Keratinocyte (primary cell): ENCODE measurements at regions not wholly inside any gene's neighbourhood (a gene's known extent, or its start where the extent isn't known, plus 50 kb on each side); places are given as distances from the start of the nearest gene placed in this dataset.

Experiments
- EZH2 ChIP-seq: IDR thresholded peaks from one replicate; pipeline ENCODE4 v1.6.1; 2012; ENCODE audit warnings: inconsistent platforms, mild to moderate bottlenecking, low read length, moderate library complexity
- TF ChIP-seq, protein P1 (sequence below), 3 experiments: IDR thresholded peaks in 1 of 3; conservative IDR thresholded peaks in 1 of 3; optimal IDR thresholded peaks in 1 of 3; 2 replicates in 2 of 3; 3 replicates in 1 of 3; pipeline versions ENCODE3 to v1.5.1; 2011; ENCODE audit warnings: low read length in 3 of 3, mild to moderate bottlenecking in 3 of 3, moderate library complexity in 2 of 3, control low read depth in 1 of 3, inconsistent platforms in 1 of 3; ENCODE audit not compliant: insufficient read depth in 2 of 3; ENCODE audit errors: extremely low read depth in 1 of 3

DNA sequence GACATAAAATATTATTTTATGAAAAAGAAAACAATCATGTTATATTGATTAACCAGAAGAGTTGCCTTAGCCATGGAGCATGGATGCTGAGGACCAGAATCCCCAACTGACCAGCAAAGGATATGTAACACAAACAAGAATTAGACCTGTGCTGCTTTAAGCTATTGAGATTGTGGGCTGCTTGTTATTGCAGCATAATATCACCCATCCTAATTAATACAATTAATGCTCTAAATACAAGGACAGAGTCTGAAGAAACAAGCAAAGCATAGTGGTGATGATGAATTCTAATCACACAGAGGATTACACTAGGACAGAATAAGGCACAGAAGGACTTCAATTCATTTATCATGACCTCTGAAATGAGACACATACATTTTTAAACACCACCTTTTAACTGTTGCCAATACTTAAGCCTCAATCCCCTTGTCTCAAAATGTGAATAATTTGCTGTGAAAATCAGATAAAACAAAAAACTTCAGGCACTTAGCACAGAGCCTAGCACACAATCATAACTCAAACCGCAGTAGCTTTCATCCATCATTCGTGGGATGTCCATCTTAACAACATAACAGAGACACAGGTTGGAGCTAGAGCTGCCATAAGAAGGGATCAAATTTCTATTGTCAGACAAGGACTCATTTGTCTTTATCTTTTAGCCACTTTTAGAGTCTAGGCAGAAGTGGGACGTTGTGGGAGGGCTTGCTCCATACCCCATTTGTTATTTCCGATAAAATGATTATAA, 449.6 kb upstream of the DCN start:
- TF ChIP-seq, protein P1, sequence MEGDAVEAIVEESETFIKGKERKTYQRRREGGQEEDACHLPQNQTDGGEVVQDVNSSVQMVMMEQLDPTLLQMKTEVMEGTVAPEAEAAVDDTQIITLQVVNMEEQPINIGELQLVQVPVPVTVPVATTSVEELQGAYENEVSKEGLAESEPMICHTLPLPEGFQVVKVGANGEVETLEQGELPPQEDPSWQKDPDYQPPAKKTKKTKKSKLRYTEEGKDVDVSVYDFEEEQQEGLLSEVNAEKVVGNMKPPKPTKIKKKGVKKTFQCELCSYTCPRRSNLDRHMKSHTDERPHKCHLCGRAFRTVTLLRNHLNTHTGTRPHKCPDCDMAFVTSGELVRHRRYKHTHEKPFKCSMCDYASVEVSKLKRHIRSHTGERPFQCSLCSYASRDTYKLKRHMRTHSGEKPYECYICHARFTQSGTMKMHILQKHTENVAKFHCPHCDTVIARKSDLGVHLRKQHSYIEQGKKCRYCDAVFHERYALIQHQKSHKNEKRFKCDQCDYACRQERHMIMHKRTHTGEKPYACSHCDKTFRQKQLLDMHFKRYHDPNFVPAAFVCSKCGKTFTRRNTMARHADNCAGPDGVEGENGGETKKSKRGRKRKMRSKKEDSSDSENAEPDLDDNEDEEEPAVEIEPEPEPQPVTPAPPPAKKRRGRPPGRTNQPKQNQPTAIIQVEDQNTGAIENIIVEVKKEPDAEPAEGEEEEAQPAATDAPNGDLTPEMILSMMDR (optimal IDR thresholded peaks at IDR 0.05 in 1 of 3, IDR thresholded peaks at IDR 0.05 in 1 of 3, conservative IDR thresholded peaks at IDR 0.05 in 1 of 3; ENCODE audit: extremely low read depth in 1 of 3, insufficient read depth in 2 of 3, low read length in 3 of 3), result no peak
- TF ChIP-seq EZH2, result no peak
